Adrenal gland (tissue), 9 donors: ENCODE measurements at regions not wholly inside any gene's neighbourhood (a gene's known extent, or its start where the extent isn't known, plus 50 kb on each side); places are given as distances from the start of the nearest gene placed in this dataset.

Experiments
- DNase-seq, 7 donors: peaks; one replicate each; pipeline ENCODE4 v3.0.0-alpha.2; 2019 to 2020
- H3K27ac ChIP-seq, 5 donors: fragments of 200-600 bp; sonication (generic) in 4 of 5; 1 replicate in 3 of 5; 2 replicates in 2 of 5; pipeline versions ENCODE4 v1.5.1 to v1.8.0; 2016 to 2020; ENCODE audit warnings: mild to moderate bottlenecking in 1 of 5
- H3K27me3 ChIP-seq: fragments of 200-600 bp; 2 replicates; pipeline ENCODE4 v1.8.0; 2021
- H3K36me3 ChIP-seq, 2 donors: fragments of 200-600 bp; replicated peaks in 1 of 2; 1 replicate in 1 of 2; 2 replicates in 1 of 2; pipeline versions ENCODE4 v1.5.1 to v1.8.0; 2018 to 2022
- H3K4me1 ChIP-seq, 2 donors: fragments of 200-600 bp; replicated peaks in 1 of 2; 1 replicate in 1 of 2; 2 replicates in 1 of 2; pipeline versions ENCODE4 v1.5.1 to v1.8.0; 2018 to 2021
- H3K4me3 ChIP-seq, 4 donors: fragments of 200-600 bp; sonication (generic) in 3 of 4; one replicate each; pipeline ENCODE4 v1.5.1; 2016 to 2018
- H3K9me3 ChIP-seq, 3 donors: fragments of 200-600 bp; sonication (generic) in 1 of 3; replicated peaks in 1 of 3; 1 replicate in 2 of 3; 2 replicates in 1 of 3; pipeline versions ENCODE4 v1.5.1 to v1.8.0; 2016 to 2021
- CTCF ChIP-seq, 6 experiments: fragments of 450-650 bp in 4 of 6; fragments of 200-600 bp in 2 of 6; sonication (generic) in 1 of 6; IDR thresholded peaks; 1 replicate in 5 of 6; 2 replicates in 1 of 6; pipeline versions ENCODE4 v1.5.1 to v1.8.0; 2016 to 2021; ENCODE audit warnings: antibody characterized with exemption in 6 of 6, mild to moderate bottlenecking in 2 of 6, moderate library complexity in 1 of 6
- POLR2A ChIP-seq, 2 donors: fragments of 450-650 bp; IDR thresholded peaks; one replicate each; pipeline ENCODE4 v1.6.1; 2017; ENCODE audit warnings: antibody characterized with exemption in 2 of 2, mild to moderate bottlenecking in 2 of 2, moderate library complexity in 1 of 2
- WGBS, 4 donors: extraction: QIAGEN DNeasy Blood & Tissue Kit in 2 of 4; methylation state at CpG; one replicate each; pipeline versions ENCODE4 v1.1.5 to v1.1.7; 2013 to 2017; 5-methylcytosine and 5-hydroxymethylcytosine counted together
- intact Hi-C, 2 donors: fragments of 100-400 bp; cut with DNase I; formaldehyde crosslinking; loops; one replicate each; pipeline versions ENCODE4 v1.14.1 to v1.15.0; 2022 to 2023
- donor health status: healthy with polysubstance abuse.
- donor health status: Bipolar disorder and iron deficiency.
- donor health status: DM: yes; HTN: yes; CAD: no.
- donor health status: DM: no; HTN: no; CAD: no.
- donor health status: DM: no; HTN: no; CAD: no.

DNA sequence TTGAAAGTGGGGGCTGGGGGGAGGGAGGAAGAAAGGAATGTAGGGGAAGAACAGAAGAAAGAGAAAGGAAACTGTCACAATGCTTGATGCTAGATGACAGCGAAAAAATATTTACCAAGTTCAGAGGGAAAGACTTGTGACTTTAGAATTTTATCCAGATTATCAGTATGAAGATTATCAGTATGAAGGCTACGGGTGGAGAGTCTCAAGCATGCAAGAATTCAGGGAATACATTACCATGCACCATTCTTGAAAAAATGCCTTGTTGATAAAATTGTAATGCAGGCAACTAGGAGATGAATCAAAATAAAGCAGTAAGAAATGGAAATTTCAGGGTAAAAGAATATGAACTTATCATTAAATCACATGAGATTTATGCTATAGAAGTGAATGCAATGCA lies 376.8 kb downstream of the PCNX1 start:
- H3K9me3 ChIP-seq, result no peaks in the 10 kb centered on the region
- H3K27ac ChIP-seq, result no peak overlapping the region
- DNase-seq, result no peak
- WGBS, 4 donors, result 74 to 88% (median 80%) methylated on average over 2 of the region's 2 CpGs
- H3K4me1 ChIP-seq, result no peaks in the 10 kb centered on the region
- no peaks in the 10 kb centered on the region for H3K27me3 ChIP-seq
- no peak overlapping the region for H3K4me3 ChIP-seq
- no peaks in the 10 kb centered on the region for H3K36me3 ChIP-seq
- no peak for TF ChIP-seq CTCF (IDR thresholded peaks at IDR 0.05)
- TF ChIP-seq POLR2A (IDR thresholded peaks at IDR 0.05), result no peak
- intact Hi-C loops, result no loop called here

GRCh38 chr14:71286126-71286525 lies 378.9 kb downstream of the PCNX1 start:
- no peak overlapping the region for H3K4me3 ChIP-seq
- H3K4me1 ChIP-seq, result peaks cover 5 to 8% of the 10 kb centered on the region in 2 donors
- H3K27ac ChIP-seq, result no peak overlapping the region
- no peaks in the 10 kb centered on the region for H3K36me3 ChIP-seq
- H3K27me3 ChIP-seq, result no peaks in the 10 kb centered on the region
- no peak for DNase-seq
- intact Hi-C loops, result no loop called here
- TF ChIP-seq POLR2A (IDR thresholded peaks at IDR 0.05) (no peak), CTCF (IDR thresholded peaks at IDR 0.05) (no peak)
- WGBS, 4 donors, result 91 to 98% (median 94%) methylated on average over 1 of the region's 1 CpG
- H3K9me3 ChIP-seq, result no peaks in the 10 kb centered on the region

GRCh38 chr14:71287567-71287966 lies 380.3 kb downstream of the PCNX1 start:
- H3K27me3 ChIP-seq, result no peaks in the 10 kb centered on the region
- no peaks in the 10 kb centered on the region for H3K9me3 ChIP-seq
- no peak for DNase-seq
- intact Hi-C loops, result no loop called here
- no peaks in the 10 kb centered on the region for H3K36me3 ChIP-seq
- no peak overlapping the region for H3K4me3 ChIP-seq
- H3K4me1 ChIP-seq, result peaks cover 5 to 16% of the 10 kb centered on the region in 2 donors
- TF ChIP-seq CTCF (IDR thresholded peaks at IDR 0.05) (no peak), POLR2A (IDR thresholded peaks at IDR 0.05) (no peak)
- H3K27ac ChIP-seq, result no peak overlapping the region
- WGBS, 4 donors, result 91 to 95% (median 93%) methylated on average over 2 of the region's 2 CpGs

DNA sequence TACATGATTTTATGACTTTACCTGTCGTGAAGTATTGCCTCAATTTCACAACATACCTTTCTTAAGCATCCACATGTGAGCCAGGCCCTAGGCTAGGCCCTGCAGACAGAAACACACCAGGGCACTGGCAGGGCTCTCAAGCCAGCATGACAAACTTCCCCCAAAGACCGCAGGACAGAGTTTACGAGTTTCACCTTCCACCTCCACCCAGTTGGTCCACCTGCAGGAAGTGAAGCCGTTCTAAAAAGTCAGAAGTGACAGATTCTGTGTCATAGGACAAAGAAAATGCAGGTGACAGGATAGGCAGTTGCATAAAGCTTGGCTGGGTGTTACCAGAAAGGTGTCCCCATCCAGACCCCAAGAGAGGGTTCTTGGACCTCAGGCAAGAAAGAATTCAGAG lies 382.3 kb downstream of the PCNX1 start:
- WGBS, 4 donors, result 87 to 92% (median 90%) methylated on average over 4 of the region's 4 CpGs
- Histone ChIP-seq H3K9me3 (no peaks in the 10 kb centered on the region), H3K36me3 (no peaks in the 10 kb centered on the region), H3K4me1 (peaks cover 5 to 16% of the 10 kb centered on the region in 2 donors), H3K27ac (no peak overlapping the region), H3K27me3 (no peaks in the 10 kb centered on the region), H3K4me3 (no peak overlapping the region)
- intact Hi-C loops, result no loop called here
- DNase-seq, result no peak
- TF ChIP-seq POLR2A (IDR thresholded peaks at IDR 0.05), result no peak
- TF ChIP-seq CTCF (IDR thresholded peaks at IDR 0.05), result no peak
